IMR-90 (cell line): ENCODE measurements at regions not wholly inside any gene's neighbourhood (a gene's known extent, or its start where the extent isn't known, plus 50 kb on each side); places are given as distances from the start of the nearest gene placed in this dataset.

Source experiments
- ATAC-seq: fragments of 200-7000 bp; cut with Tn5 transposase; 2 replicates; pipeline ENCODE4 v1.9.1; 2020; ENCODE audit warnings: low read depth, mild to moderate bottlenecking, moderate library complexity
- BruUV-seq: library from RNA; stranded (reverse); fragments of 400-500 nt; replicated peaks from 2 replicates; lab custom pipeline; 2021; lab: Mats Ljungman, UMichigan
- CTCF ChIA-PET: fragments of 300-600 bp; formaldehyde crosslinking; extraction: SDS; loops from one replicate; lab custom pipeline; 2021; ENCODE audit warnings: antibody characterized with exemption; lab: Yijun Ruan, JAX
- POLR2A ChIA-PET: fragments of 300-600 bp; sonication (Branson Sonifier 250); formaldehyde crosslinking; loops from one replicate; lab custom pipeline; 2022; ENCODE audit warnings: antibody characterized with exemption; ENCODE audit not compliant: unreplicated experiment; lab: Charles Lee
- DNase-seq: peaks from one replicate; pipeline ENCODE4 v3.0.0; 2013
- H2AFZ ChIP-seq: replicated peaks from 2 replicates; pipeline ENCODE3; 2013; ENCODE audit warnings: low read length, mild to moderate bottlenecking; ENCODE audit not compliant: poor library complexity
- H2AK5ac ChIP-seq: 2 replicates; pipeline ENCODE4 v1.6.1; 2013; ENCODE audit warnings: low read depth, low read length, inconsistent platforms
- H2AK9ac ChIP-seq: replicated peaks from 2 replicates; pipeline ENCODE3; 2013; ENCODE audit warnings: mild to moderate bottlenecking, low read depth, low read length, moderate library complexity; ENCODE audit not compliant: poor library complexity
- H2BK120ac ChIP-seq: 2 replicates; pipeline ENCODE4 v1.6.1; 2013; ENCODE audit warnings: low read depth, low read length, inconsistent platforms
- H2BK15ac ChIP-seq: 3 replicates; pipeline ENCODE4 v1.6.1; 2013; ENCODE audit warnings: low read depth, low read length, inconsistent platforms
- H2BK20ac ChIP-seq: 2 replicates; pipeline ENCODE4 v1.6.1; 2013; ENCODE audit warnings: low read depth, mild to moderate bottlenecking, inconsistent platforms, low read length, moderate library complexity
- H2BK5ac ChIP-seq: 2 replicates; pipeline ENCODE4 v1.6.1; 2013; ENCODE audit warnings: mild to moderate bottlenecking, low read depth, low read length, inconsistent platforms; ENCODE audit not compliant: poor library complexity, severe bottlenecking
- H3K14ac ChIP-seq: replicated peaks from 2 replicates; pipeline ENCODE4 v1.6.1; 2013; ENCODE audit warnings: low read depth, low read length, inconsistent platforms
- H3K18ac ChIP-seq: 2 replicates; pipeline ENCODE4 v1.6.1; 2013; ENCODE audit warnings: low read depth, low read length, control low read depth
- H3K23ac ChIP-seq: 2 replicates; pipeline ENCODE4 v1.6.1; 2013; ENCODE audit warnings: low read depth, low read length, inconsistent platforms
- H3K27ac ChIP-seq: 2 replicates; pipeline ENCODE4 v1.5.1; 2013; ENCODE audit warnings: mild to moderate bottlenecking, control low read depth, low read length; ENCODE audit not compliant: insufficient read depth
- H3K27me3 ChIP-seq: 2 replicates; pipeline ENCODE4 v1.6.1; 2013; ENCODE audit warnings: low read length; ENCODE audit not compliant: control insufficient read depth, insufficient read depth
- H3K36me3 ChIP-seq: 2 replicates; pipeline ENCODE4 v1.6.1; 2013; ENCODE audit warnings: low read length, mixed read lengths; ENCODE audit not compliant: control insufficient read depth, insufficient read depth
- H3K4ac ChIP-seq: 2 replicates; pipeline ENCODE4 v1.6.1; 2013; ENCODE audit warnings: low read depth, low read length, inconsistent platforms
- H3K4me1 ChIP-seq: 2 replicates; pipeline ENCODE4 v1.6.1; 2013; ENCODE audit warnings: low read length, mixed read lengths; ENCODE audit not compliant: control insufficient read depth, insufficient read depth
- H3K4me2 ChIP-seq: 2 replicates; pipeline ENCODE4 v1.6.1; 2013; ENCODE audit warnings: low read depth, mild to moderate bottlenecking, control low read depth, low read length, moderate library complexity
- H3K4me3 ChIP-seq: 2 replicates; pipeline ENCODE4 v1.5.1; 2013; ENCODE audit warnings: low read depth, mild to moderate bottlenecking, control low read depth, low read length, moderate library complexity; ENCODE audit not compliant: insufficient read depth
- H3K56ac ChIP-seq: 2 replicates; pipeline ENCODE4 v1.6.1; 2013; ENCODE audit warnings: low read length, inconsistent platforms; ENCODE audit not compliant: insufficient read depth; ENCODE audit errors: extremely low read depth
- H3K79me1 ChIP-seq, 2 experiments: 2 replicates each; pipeline ENCODE4 v1.6.1; 2013; ENCODE audit warnings: low read length in 2 of 2, inconsistent platforms in 1 of 2, low read depth in 1 of 2
- H3K9ac ChIP-seq: 2 replicates; pipeline ENCODE4 v1.6.1; 2013; ENCODE audit warnings: low read depth, low read length, control low read depth
- H3K9me1 ChIP-seq: 2 replicates; pipeline ENCODE4 v1.6.1; 2013; ENCODE audit warnings: low read length, inconsistent platforms; ENCODE audit not compliant: insufficient read depth
- H3K9me3 ChIP-seq: 2 replicates; pipeline ENCODE4 v1.6.1; 2013; ENCODE audit warnings: low read length; ENCODE audit not compliant: control insufficient read depth, insufficient read depth
- H4K20me1 ChIP-seq: 2 replicates; pipeline ENCODE4 v1.6.1; 2013; ENCODE audit warnings: low read length, inconsistent platforms; ENCODE audit not compliant: insufficient read depth
- H4K5ac ChIP-seq: 2 replicates; pipeline ENCODE4 v1.6.1; 2013; ENCODE audit warnings: mild to moderate bottlenecking, low read depth, low read length, control low read depth
- H4K8ac ChIP-seq, 2 experiments: 2 replicates each; pipeline ENCODE4 v1.6.1; 2013; ENCODE audit warnings: low read depth in 2 of 2, low read length in 2 of 2, control low read depth in 1 of 2, inconsistent platforms in 1 of 2
- H4K91ac ChIP-seq: 2 replicates; pipeline ENCODE4 v1.6.1; 2013; ENCODE audit warnings: low read depth, low read length, inconsistent platforms; ENCODE audit not compliant: insufficient read depth
- BHLHE40 ChIP-seq: fragments of 150-350 bp; IDR thresholded peaks from 2 replicates; pipeline ENCODE4 v1.6.1; 2016; ENCODE audit warnings: mild to moderate bottlenecking, low read depth, low read length
- CEBPB ChIP-seq: IDR thresholded peaks from 2 replicates; pipeline ENCODE4 v1.6.1; 2012; ENCODE audit warnings: low read depth, low read length, improper control_type of control experiment
- FOS ChIP-seq: fragments of 150-350 bp; IDR thresholded peaks from 2 replicates; pipeline ENCODE4 v1.6.1; 2016; ENCODE audit warnings: low read depth, low read length
- MAZ ChIP-seq: IDR thresholded peaks from 2 replicates; pipeline ENCODE4 v1.6.1; 2012; ENCODE audit warnings: low read depth, mild to moderate bottlenecking, low read length, improper control_type of control experiment, moderate library complexity, borderline replicate concordance
- NFE2L2 ChIP-seq: fragments of 150-350 bp; IDR thresholded peaks from 2 replicates; pipeline ENCODE4 v1.6.1; 2016; ENCODE audit warnings: low read depth, mild to moderate bottlenecking, low read length
- POLR2A ChIP-seq: IDR thresholded peaks from 2 replicates; pipeline ENCODE4 v1.6.1; 2012; ENCODE audit warnings: mild to moderate bottlenecking, low read depth, low read length
- RCOR1 ChIP-seq: IDR thresholded peaks from 2 replicates; pipeline ENCODE4 v1.6.1; 2012; ENCODE audit warnings: mild to moderate bottlenecking, low read length, improper control_type of control experiment; ENCODE audit not compliant: insufficient replicate concordance
- SMC3 ChIP-seq: fragments of 150-350 bp; IDR thresholded peaks from 2 replicates; pipeline ENCODE4 v1.6.1; 2016; ENCODE audit warnings: low read depth, mild to moderate bottlenecking, antibody characterized with exemption, low read length, moderate library complexity
- WGBS, 2 experiments: methylation state at CpG; one replicate each; pipeline versions ENCODE4 v1.1.5 to v1.1.7; 2013; ENCODE audit warnings: missing lambda C conversion rate in 2 of 2; ENCODE audit not compliant: insufficient read length in 1 of 2; ENCODE audit errors: extremely low coverage in 2 of 2; 5-methylcytosine and 5-hydroxymethylcytosine counted together
- dilution Hi-C: fragments of 300-500 bp; cut with HindIII; formaldehyde crosslinking; loops from one replicate; pipeline ENCODE4 v1.14.3; 2018; ENCODE audit warnings: low sequenced_read_pairs; ENCODE audit not compliant: unreplicated experiment
- in situ Hi-C: fragments of 300-500 bp; cut with MboI; formaldehyde crosslinking; loops from 3 replicates; pipeline ENCODE4 v1.14.3; 2019; ENCODE audit warnings: low sequenced_read_pairs, inconsistent platforms, mixed read lengths
- intact Hi-C: fragments of 100-400 bp; cut with micrococcal nuclease; formaldehyde crosslinking; loops from 2 replicates; pipeline ENCODE4 v1.10.0; 2022
- TF ChIP-seq, protein P1 (sequence below): fragments of 150-350 bp; IDR thresholded peaks from 2 replicates; pipeline ENCODE4 v1.6.1; 2016; ENCODE audit warnings: low read depth, mild to moderate bottlenecking, low read length, moderate library complexity, borderline replicate concordance

DNA sequence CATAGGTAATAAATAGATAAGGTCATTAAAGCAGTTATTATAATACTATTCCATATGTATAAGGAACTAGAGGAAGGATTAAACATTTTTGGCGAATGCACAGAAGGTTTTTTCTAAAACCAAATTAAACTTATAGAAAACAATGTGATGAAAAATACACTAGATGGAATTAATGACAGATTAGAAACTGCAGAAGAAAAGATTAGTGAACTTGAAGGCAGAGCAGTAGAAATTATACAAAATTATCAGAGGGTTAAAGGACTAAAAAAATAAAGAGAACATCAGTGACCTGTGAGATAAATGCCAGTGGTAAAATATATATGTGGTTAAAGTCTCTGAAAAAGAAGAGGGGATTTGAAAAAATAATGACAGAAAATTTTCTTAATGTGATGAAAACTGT lies 74.0 kb downstream of the IGLL5 start:
- Histone ChIP-seq H2AK5ac (no peak overlapping the region), H3K9me1 (no peaks in the 10 kb centered on the region), H4K20me1 (no peaks in the 10 kb centered on the region), H3K36me3 (no peaks in the 10 kb centered on the region), H3K9me3 (no peaks in the 10 kb centered on the region), H3K27me3 (no peaks in the 10 kb centered on the region; the same call in 1 of the 2 replicates), H3K4me2 (no peak overlapping the region), H2BK20ac (no peak overlapping the region), H4K5ac (no peak overlapping the region), H3K9ac (no peak overlapping the region), H3K27ac (no peak overlapping the region), H4K8ac (no peak overlapping the region), H3K4ac (no peak overlapping the region), H3K56ac (no peak overlapping the region), H2AK9ac (no peak overlapping the region), H2BK15ac (no peak overlapping the region), H3K14ac (no peak overlapping the region), H3K18ac (no peak overlapping the region), H2AFZ (no peak overlapping the region), H3K23ac (no peak overlapping the region), H4K91ac (no peak overlapping the region), H3K4me1 (no peaks in the 10 kb centered on the region), H3K4me3 (no peak overlapping the region), H2BK5ac (no peak overlapping the region), H3K79me1 (no peaks in the 10 kb centered on the region), H2BK120ac (no peak overlapping the region)
- DNase-seq (no peak), ATAC-seq (no peak)
- ChIA-PET POLR2A (no interaction called here), CTCF (interaction anchor here (4.6 kb wide), 1 partner anchor 166 kb away, joined by 40 read pairs; no protein-coding TSS in a partner anchor)
- in situ Hi-C loops, result loop anchor here (25.0 kb wide), 1 partner anchor 326 kb away; no protein-coding TSS in a partner anchor
- dilution Hi-C loops, result no loop called here
- no TSS peak for BruUV-seq
- no CpG with 5 or more reads among the region's 1 CpG for WGBS, 2 experiments
- intact Hi-C loops, result loop anchor here (10.0 kb wide), 1 partner anchor 633 kb away; no protein-coding TSS in a partner anchor
- TF ChIP-seq, protein P1, sequence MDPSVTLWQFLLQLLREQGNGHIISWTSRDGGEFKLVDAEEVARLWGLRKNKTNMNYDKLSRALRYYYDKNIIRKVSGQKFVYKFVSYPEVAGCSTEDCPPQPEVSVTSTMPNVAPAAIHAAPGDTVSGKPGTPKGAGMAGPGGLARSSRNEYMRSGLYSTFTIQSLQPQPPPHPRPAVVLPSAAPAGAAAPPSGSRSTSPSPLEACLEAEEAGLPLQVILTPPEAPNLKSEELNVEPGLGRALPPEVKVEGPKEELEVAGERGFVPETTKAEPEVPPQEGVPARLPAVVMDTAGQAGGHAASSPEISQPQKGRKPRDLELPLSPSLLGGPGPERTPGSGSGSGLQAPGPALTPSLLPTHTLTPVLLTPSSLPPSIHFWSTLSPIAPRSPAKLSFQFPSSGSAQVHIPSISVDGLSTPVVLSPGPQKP, result no peak
- no peak for TF ChIP-seq RCOR1
- TF ChIP-seq FOS, result no peak
- no peak for TF ChIP-seq CEBPB
- no peak for TF ChIP-seq POLR2A
- TF ChIP-seq SMC3, result no peak
- TF ChIP-seq BHLHE40, result no peak
- no peak for TF ChIP-seq MAZ
- TF ChIP-seq NFE2L2, result no peak
